Uterus (tissue), 3 donors: ENCODE measurements at regions not wholly inside any gene's neighbourhood (a gene's known extent, or its start where the extent isn't known, plus 50 kb on each side); places are given as distances from the start of the nearest gene placed in this dataset.

ENCODE experiments used
- DNase-seq, 2 donors: peaks; one replicate each; pipeline ENCODE4 v3.0.0-alpha.2; 2019 to 2020
- H3K27ac ChIP-seq, 2 donors: fragments of 200-600 bp; sonication (generic); 1 replicate in 1 of 2; 2 replicates in 1 of 2; pipeline ENCODE4 v1.5.1; 2016 to 2018
- H3K27me3 ChIP-seq, 2 donors: fragments of 200-600 bp; sonication (generic); one replicate each; pipeline ENCODE4 v1.5.1; 2018 to 2019; ENCODE audit warnings: control low read depth in 1 of 2
- H3K36me3 ChIP-seq, 2 donors: fragments of 200-600 bp; sonication (generic); one replicate each; pipeline ENCODE4 v1.5.1; 2019; ENCODE audit warnings: control low read depth in 1 of 2
- H3K4me1 ChIP-seq, 2 donors: fragments of 200-600 bp; sonication (generic); one replicate each; pipeline ENCODE4 v1.5.1; 2018 to 2019; ENCODE audit warnings: control low read depth in 1 of 2
- H3K4me3 ChIP-seq, 2 donors: fragments of 200-600 bp; sonication (generic); 1 replicate in 1 of 2; 2 replicates in 1 of 2; pipeline ENCODE4 v1.5.1; 2018 to 2019; ENCODE audit warnings: mild to moderate bottlenecking in 1 of 2
- H3K9me3 ChIP-seq, 2 donors: fragments of 200-600 bp; sonication (generic); one replicate each; pipeline ENCODE4 v1.5.1; 2019; ENCODE audit warnings: control low read depth in 1 of 2
- CTCF ChIP-seq, 4 experiments: fragments of 200-600 bp in 2 of 4; fragments of 450-650 bp in 2 of 4; sonication (generic) in 2 of 4; IDR thresholded peaks; one replicate each; pipeline ENCODE4 v1.5.1; 2016 to 2019; ENCODE audit warnings: antibody characterized with exemption in 4 of 4, mild to moderate bottlenecking in 2 of 4, moderate library complexity in 1 of 4
- POLR2A ChIP-seq, 2 donors: fragments of 450-650 bp; IDR thresholded peaks; one replicate each; pipeline ENCODE4 v1.6.1; 2016; ENCODE audit warnings: antibody characterized with exemption in 2 of 2, mild to moderate bottlenecking in 1 of 2, moderate library complexity in 1 of 2
- intact Hi-C: fragments of 100-400 bp; cut with DNase I; formaldehyde crosslinking; loops from one replicate; pipeline ENCODE4 v1.15.1; 2023; ENCODE audit warnings: low total_unique reads
- donor health status: DM: yes; HTN: yes; CAD: no.

DNA sequence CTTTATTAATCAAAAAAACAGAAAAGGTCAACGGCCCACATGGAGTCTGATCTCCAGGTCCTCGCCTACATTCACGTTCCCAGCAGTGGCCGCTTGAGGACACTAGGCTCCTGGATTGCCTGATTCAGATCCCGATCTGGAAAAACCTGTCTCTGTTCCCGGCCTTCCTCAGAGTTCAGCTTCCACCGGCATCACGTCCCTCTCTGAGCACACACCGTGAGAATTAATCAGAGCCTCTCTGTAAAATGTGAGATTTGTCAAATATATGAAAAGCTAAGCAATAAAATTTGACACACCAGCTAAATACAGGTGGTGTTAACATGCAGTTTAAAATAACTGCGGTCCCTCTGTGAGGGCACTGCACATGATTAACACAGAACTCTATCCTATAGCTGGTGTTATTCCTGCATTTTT lies 122.8 kb upstream of the COL21A1 start:
- TF ChIP-seq CTCF (IDR thresholded peaks at IDR 0.05): peak; percentile 67 to 79 (median 71)
- TF ChIP-seq POLR2A (IDR thresholded peaks at IDR 0.05): no peak
- intact Hi-C loops: loop anchor here (10.0 kb wide), 1 partner anchor 175 kb away; no protein-coding TSS in a partner anchor
- H3K4me3 ChIP-seq: no peak overlapping the region
- no peaks in the 10 kb centered on the region for H3K9me3 ChIP-seq
- H3K36me3 ChIP-seq: no peaks in the 10 kb centered on the region
- peak overlapping the region; percentile 93 to 96 for H3K27ac ChIP-seq
- H3K4me1 ChIP-seq: peaks cover 13 to 21% of the 10 kb centered on the region in 2 donors
- peak; percentile 75 to 87 for DNase-seq
- no peaks in the 10 kb centered on the region for H3K27me3 ChIP-seq

DNA sequence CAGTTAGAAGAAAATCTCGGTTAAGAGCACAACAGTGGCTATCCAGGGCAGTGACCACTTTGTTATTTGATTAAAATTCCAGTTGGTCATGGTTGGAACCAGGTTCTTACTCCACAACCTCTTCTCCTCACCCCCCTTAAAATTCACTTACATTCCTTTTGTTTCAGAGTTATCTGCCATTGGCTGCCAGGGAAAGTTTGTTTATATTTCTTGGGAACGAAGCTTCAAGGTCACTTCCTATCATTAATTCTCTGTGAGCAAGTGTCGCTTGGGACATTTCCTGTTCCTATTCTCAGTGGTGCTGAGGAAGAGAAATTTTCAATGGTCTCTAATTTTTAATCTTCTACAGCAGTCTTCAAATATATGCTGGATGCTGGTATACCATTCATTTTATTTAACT lies 121.1 kb upstream of the COL21A1 start:
- H3K4me1 ChIP-seq: peaks cover 8 to 17% of the 10 kb centered on the region in 2 donors
- no peak overlapping the region for H3K4me3 ChIP-seq
- peak overlapping the region; percentile 93 to 96 for H3K27ac ChIP-seq
- no peaks in the 10 kb centered on the region for H3K36me3 ChIP-seq
- no peak for DNase-seq
- TF ChIP-seq CTCF (IDR thresholded peaks at IDR 0.05) (no peak), POLR2A (IDR thresholded peaks at IDR 0.05) (no peak)
- no peaks in the 10 kb centered on the region for H3K27me3 ChIP-seq
- intact Hi-C loops: no loop called here
- no peaks in the 10 kb centered on the region for H3K9me3 ChIP-seq

DNA sequence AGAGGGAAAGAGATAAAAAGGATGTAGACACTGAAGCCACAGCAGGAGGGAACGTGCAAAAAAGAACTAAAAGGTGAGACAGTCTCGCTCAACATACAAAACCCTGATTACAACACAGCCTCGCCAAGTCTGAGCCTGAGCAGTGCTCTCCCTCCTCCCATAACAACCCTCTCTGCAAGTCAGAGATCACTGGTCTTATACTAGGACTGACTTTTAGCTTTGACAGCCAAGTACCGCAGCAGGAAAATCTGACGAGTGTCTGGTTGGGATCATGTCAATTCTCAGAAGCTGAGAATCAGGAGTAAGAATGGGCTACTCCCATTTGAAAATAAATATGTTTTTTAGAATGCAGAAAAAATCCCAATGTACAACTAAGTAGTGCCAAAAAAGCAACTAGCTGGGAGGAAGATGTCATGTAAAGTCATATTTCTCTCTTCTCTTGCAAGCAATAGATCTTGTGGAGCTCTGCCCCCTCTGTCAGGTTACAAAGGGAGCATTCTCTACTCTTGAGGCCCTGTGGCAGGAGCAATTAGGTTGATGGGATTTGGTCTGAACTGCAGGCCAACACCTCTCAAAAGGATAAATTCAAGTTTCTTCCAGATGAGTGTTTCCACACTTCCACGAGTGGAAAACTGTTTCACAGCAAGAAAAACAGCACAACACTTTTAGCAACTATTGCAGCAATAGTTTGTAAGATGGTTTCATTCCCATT lies 118.9 kb upstream of the COL21A1 start:
- intact Hi-C loops: no loop called here
- H3K36me3 ChIP-seq: no peaks in the 10 kb centered on the region
- TF ChIP-seq POLR2A (IDR thresholded peaks at IDR 0.05): no peak
- TF ChIP-seq CTCF (IDR thresholded peaks at IDR 0.05): no peak
- no peak overlapping the region for H3K4me3 ChIP-seq
- no peaks in the 10 kb centered on the region for H3K9me3 ChIP-seq
- peaks cover 0 to 17% of the 10 kb centered on the region in 2 donors for H3K4me1 ChIP-seq
- peak; percentile 50 to 62 for DNase-seq
- H3K27me3 ChIP-seq: no peaks in the 10 kb centered on the region
- H3K27ac ChIP-seq: peak overlapping the region; percentile 93 to 96

- no peaks in the 10 kb centered on the region for H3K36me3 ChIP-seq
- H3K9me3 ChIP-seq: no peaks in the 10 kb centered on the region
- TF ChIP-seq CTCF (IDR thresholded peaks at IDR 0.05) (no peak), POLR2A (IDR thresholded peaks at IDR 0.05) (no peak)
- no peaks in the 10 kb centered on the region for H3K27me3 ChIP-seq
- no peak overlapping the region for H3K4me3 ChIP-seq
- intact Hi-C loops: no loop called here
- DNase-seq: no peak
- H3K27ac ChIP-seq: peak overlapping the region; percentile 93 to 96
- peaks cover 0 to 17% of the 10 kb centered on the region in 2 donors for H3K4me1 ChIP-seq
Observed at GRCh38 chr6:56364827-56365339, 117.5 kb upstream of the COL21A1 start.

DNA sequence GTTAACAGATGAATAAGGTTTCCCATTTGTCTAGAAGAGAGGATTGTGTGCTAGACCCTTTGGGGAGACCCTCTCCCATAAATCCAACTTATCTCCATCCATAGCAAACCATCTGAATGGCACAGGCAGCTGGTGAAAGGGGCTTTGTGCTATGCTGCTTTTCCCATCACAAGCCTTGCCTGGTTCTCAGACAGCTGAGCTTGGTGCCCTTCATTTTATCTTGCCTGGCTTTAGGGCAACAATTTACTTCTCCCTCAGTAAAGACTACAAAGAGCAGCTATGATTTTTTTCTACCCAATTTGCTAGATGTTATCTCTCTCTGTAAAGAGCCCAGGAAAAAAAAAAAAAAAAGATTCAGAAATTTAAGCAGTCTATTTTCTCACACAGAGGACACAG lies 117.0 kb upstream of the COL21A1 start:
- Histone ChIP-seq H3K4me3 (no peak overlapping the region), H3K9me3 (no peaks in the 10 kb centered on the region), H3K36me3 (no peaks in the 10 kb centered on the region), H3K27me3 (no peaks in the 10 kb centered on the region), H3K27ac (peak overlapping the region; percentile 93 to 96), H3K4me1 (peaks cover 0 to 13% of the 10 kb centered on the region in 2 donors)
- no peak for DNase-seq
- intact Hi-C loops: no loop called here
- TF ChIP-seq CTCF (IDR thresholded peaks at IDR 0.05): no peak
- TF ChIP-seq POLR2A (IDR thresholded peaks at IDR 0.05): no peak
